ENCODE measurements at regions not wholly inside any gene's neighbourhood (a gene's known extent, or its start where the extent isn't known, plus 50 kb on each side); places are given as distances from the start of the nearest gene placed in this dataset.

GRCh38 chr7:69418869-69419670 lies 179.2 kb upstream of the AUTS2 start:
- TF ChIP-seq SP1 (IDR thresholded peaks at IDR 0.05) (no peak), JUND (IDR thresholded peaks at IDR 0.05) (no peak), HNF4G (IDR thresholded peaks at IDR 0.05) (no peak), ZBTB33 (IDR thresholded peaks at IDR 0.05) (no peak), EGR1 (IDR thresholded peaks at IDR 0.05; ENCODE audit: low read depth in 2 of 2) (no peak)
- no peak for DNase-seq (ENCODE audit: low spot score)
- Histone ChIP-seq H3K27ac (ENCODE audit: low read depth in 1 of 2, low read length in 2 of 2) (no peak overlapping the region), H3K9me3 (ENCODE audit: control insufficient read depth in 4 of 4, low read length in 3 of 4) (no peaks in the 10 kb centered on the region), H3K4me3 (ENCODE audit: low read depth in 1 of 3, low read length in 3 of 3) (no peak overlapping the region), H3K27me3 (ENCODE audit: control insufficient read depth in 4 of 4, insufficient read depth in 4 of 4, low read length in 3 of 4) (no peaks in the 10 kb centered on the region), H3K36me3 (ENCODE audit: control insufficient read depth in 4 of 4, insufficient read depth in 3 of 4, low read depth in 1 of 4, low read length in 3 of 4) (no peaks in the 10 kb centered on the region), H3K4me1 (ENCODE audit: control insufficient read depth in 4 of 4, insufficient read depth in 4 of 4, low read length in 3 of 4) (peaks cover 0 to 16% (median 12%) of the 10 kb centered on the region in 4 donors), H3K9ac (ENCODE audit: low read depth in 1 of 2, low read length in 2 of 2) (no peak overlapping the region)
- 86% methylated on average over 7 of the region's 7 CpGs for WGBS

GRCh38 chr7:69419934-69420333 lies 178.3 kb upstream of the AUTS2 start:
- Histone ChIP-seq H3K9me3 (ENCODE audit: control insufficient read depth in 4 of 4, low read length in 3 of 4) (no peaks in the 10 kb centered on the region), H3K9ac (ENCODE audit: low read depth in 1 of 2, low read length in 2 of 2) (no peak overlapping the region), H3K4me1 (ENCODE audit: control insufficient read depth in 4 of 4, insufficient read depth in 4 of 4, low read length in 3 of 4) (peaks cover 0 to 16% (median 12%) of the 10 kb centered on the region in 4 donors), H3K27me3 (ENCODE audit: control insufficient read depth in 4 of 4, insufficient read depth in 4 of 4, low read length in 3 of 4) (no peaks in the 10 kb centered on the region), H3K27ac (ENCODE audit: low read depth in 1 of 2, low read length in 2 of 2) (no peak overlapping the region), H3K4me3 (ENCODE audit: low read depth in 1 of 3, low read length in 3 of 3) (no peak overlapping the region), H3K36me3 (ENCODE audit: control insufficient read depth in 4 of 4, insufficient read depth in 3 of 4, low read depth in 1 of 4, low read length in 3 of 4) (no peaks in the 10 kb centered on the region)
- WGBS = 92% methylated on average over 5 of the region's 5 CpGs
- no peak for TF ChIP-seq REST (IDR thresholded peaks at IDR 0.05)
- no peak for TF ChIP-seq YY1 (IDR thresholded peaks at IDR 0.05)
- TF ChIP-seq GABPA (IDR thresholded peaks at IDR 0.05 in 1 of 2, conservative IDR thresholded peaks at IDR 0.05 in 1 of 2) = no peak
- no peak for TF ChIP-seq MAX (IDR thresholded peaks at IDR 0.05)
- TF ChIP-seq RAD21 (IDR thresholded peaks at IDR 0.05) = no peak
- no peak for TF ChIP-seq JUND (IDR thresholded peaks at IDR 0.05)
- no peak for TF ChIP-seq RXRA (IDR thresholded peaks at IDR 0.05)
- no peak for TF ChIP-seq NR2F2 (IDR thresholded peaks at IDR 0.05)
- no peak for TF ChIP-seq SP1 (IDR thresholded peaks at IDR 0.05)
- no peak for TF ChIP-seq CTCF (IDR thresholded peaks at IDR 0.05; ENCODE audit: low read depth, low read length, missing input control)
- no peak for TF ChIP-seq FOXA1 (IDR thresholded peaks at IDR 0.05)
- no peak for TF ChIP-seq TAF1 (conservative IDR thresholded peaks at IDR 0.05)
- no peak for TF ChIP-seq HNF4G (IDR thresholded peaks at IDR 0.05)
- TF ChIP-seq FOXA2 (IDR thresholded peaks at IDR 0.05) = no peak
- no peak for TF ChIP-seq EGR1 (IDR thresholded peaks at IDR 0.05; ENCODE audit: low read depth in 2 of 2)
- no peak for TF ChIP-seq ATF3 (IDR thresholded peaks at IDR 0.05)
- TF ChIP-seq ZBTB33 (IDR thresholded peaks at IDR 0.05) = no peak
- TF ChIP-seq HNF4A (conservative IDR thresholded peaks at IDR 0.05) = no peak
- DNase-seq (ENCODE audit: low spot score) = no peak
